Adrenal gland (tissue), 9 donors: ENCODE measurements at regions not wholly inside any gene's neighbourhood (a gene's known extent, or its start where the extent isn't known, plus 50 kb on each side); places are given as distances from the start of the nearest gene placed in this dataset.

Source experiments
- DNase-seq, 7 donors: peaks; one replicate each; pipeline ENCODE4 v3.0.0-alpha.2; 2019 to 2020
- H3K27ac ChIP-seq, 5 donors: fragments of 200-600 bp; sonication (generic) in 4 of 5; 1 replicate in 3 of 5; 2 replicates in 2 of 5; pipeline versions ENCODE4 v1.5.1 to v1.8.0; 2016 to 2020; ENCODE audit warnings: mild to moderate bottlenecking in 1 of 5
- H3K27me3 ChIP-seq: fragments of 200-600 bp; 2 replicates; pipeline ENCODE4 v1.8.0; 2021
- H3K36me3 ChIP-seq, 2 donors: fragments of 200-600 bp; replicated peaks in 1 of 2; 1 replicate in 1 of 2; 2 replicates in 1 of 2; pipeline versions ENCODE4 v1.5.1 to v1.8.0; 2018 to 2022
- H3K4me1 ChIP-seq, 2 donors: fragments of 200-600 bp; replicated peaks in 1 of 2; 1 replicate in 1 of 2; 2 replicates in 1 of 2; pipeline versions ENCODE4 v1.5.1 to v1.8.0; 2018 to 2021
- H3K4me3 ChIP-seq, 4 donors: fragments of 200-600 bp; sonication (generic) in 3 of 4; one replicate each; pipeline ENCODE4 v1.5.1; 2016 to 2018
- H3K9me3 ChIP-seq, 3 donors: fragments of 200-600 bp; sonication (generic) in 1 of 3; replicated peaks in 1 of 3; 1 replicate in 2 of 3; 2 replicates in 1 of 3; pipeline versions ENCODE4 v1.5.1 to v1.8.0; 2016 to 2021
- POLR2A ChIP-seq, 2 donors: fragments of 450-650 bp; IDR thresholded peaks; one replicate each; pipeline ENCODE4 v1.6.1; 2017; ENCODE audit warnings: antibody characterized with exemption in 2 of 2, mild to moderate bottlenecking in 2 of 2, moderate library complexity in 1 of 2
- WGBS, 4 donors: extraction: QIAGEN DNeasy Blood & Tissue Kit in 2 of 4; methylation state at CpG; one replicate each; pipeline versions ENCODE4 v1.1.5 to v1.1.7; 2013 to 2017; 5-methylcytosine and 5-hydroxymethylcytosine counted together
- intact Hi-C, 2 donors: fragments of 100-400 bp; cut with DNase I; formaldehyde crosslinking; loops; one replicate each; pipeline versions ENCODE4 v1.14.1 to v1.15.0; 2022 to 2023
- TF ChIP-seq, protein P1 (sequence below), 6 experiments: fragments of 450-650 bp in 4 of 6; fragments of 200-600 bp in 2 of 6; sonication (generic) in 1 of 6; IDR thresholded peaks; 1 replicate in 5 of 6; 2 replicates in 1 of 6; pipeline versions ENCODE4 v1.5.1 to v1.8.0; 2016 to 2021; ENCODE audit warnings: antibody characterized with exemption in 6 of 6, mild to moderate bottlenecking in 2 of 6, moderate library complexity in 1 of 6
- donor health status: healthy with polysubstance abuse.
- donor health status: Bipolar disorder and iron deficiency.
- donor health status: DM: yes; HTN: yes; CAD: no.
- donor health status: DM: no; HTN: no; CAD: no.
- donor health status: DM: no; HTN: no; CAD: no.

DNA sequence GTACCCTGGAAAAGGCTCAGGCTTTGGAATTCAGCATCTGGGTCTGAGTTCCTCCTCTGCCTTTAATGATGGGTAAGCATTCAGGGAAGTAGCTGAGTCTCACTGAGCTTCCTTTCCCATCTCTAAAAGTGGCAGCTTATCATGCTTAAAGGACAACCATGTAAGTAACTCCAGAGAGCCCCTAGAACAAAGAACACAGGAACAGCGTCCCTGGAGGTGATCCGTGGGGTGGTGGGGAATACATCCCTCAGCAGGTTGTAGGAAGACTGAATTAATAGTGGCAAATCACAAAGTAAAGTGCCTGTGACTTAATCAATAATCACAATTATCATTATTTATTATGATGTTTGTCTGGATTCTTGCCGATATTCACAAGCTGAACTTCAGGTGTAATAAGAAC is 114.7 kb upstream of the ISX start:
- Histone ChIP-seq H3K36me3 (no peaks in the 10 kb centered on the region), H3K4me1 (no peaks in the 10 kb centered on the region), H3K27ac (no peak overlapping the region), H3K27me3 (no peaks in the 10 kb centered on the region), H3K4me3 (no peak overlapping the region), H3K9me3 (no peaks in the 10 kb centered on the region)
- no peak for DNase-seq
- WGBS, 4 donors, result 62 to 76% (median 68%) methylated on average over 3 of the region's 3 CpGs
- intact Hi-C loops, result no loop called here
- TF ChIP-seq, protein P1, sequence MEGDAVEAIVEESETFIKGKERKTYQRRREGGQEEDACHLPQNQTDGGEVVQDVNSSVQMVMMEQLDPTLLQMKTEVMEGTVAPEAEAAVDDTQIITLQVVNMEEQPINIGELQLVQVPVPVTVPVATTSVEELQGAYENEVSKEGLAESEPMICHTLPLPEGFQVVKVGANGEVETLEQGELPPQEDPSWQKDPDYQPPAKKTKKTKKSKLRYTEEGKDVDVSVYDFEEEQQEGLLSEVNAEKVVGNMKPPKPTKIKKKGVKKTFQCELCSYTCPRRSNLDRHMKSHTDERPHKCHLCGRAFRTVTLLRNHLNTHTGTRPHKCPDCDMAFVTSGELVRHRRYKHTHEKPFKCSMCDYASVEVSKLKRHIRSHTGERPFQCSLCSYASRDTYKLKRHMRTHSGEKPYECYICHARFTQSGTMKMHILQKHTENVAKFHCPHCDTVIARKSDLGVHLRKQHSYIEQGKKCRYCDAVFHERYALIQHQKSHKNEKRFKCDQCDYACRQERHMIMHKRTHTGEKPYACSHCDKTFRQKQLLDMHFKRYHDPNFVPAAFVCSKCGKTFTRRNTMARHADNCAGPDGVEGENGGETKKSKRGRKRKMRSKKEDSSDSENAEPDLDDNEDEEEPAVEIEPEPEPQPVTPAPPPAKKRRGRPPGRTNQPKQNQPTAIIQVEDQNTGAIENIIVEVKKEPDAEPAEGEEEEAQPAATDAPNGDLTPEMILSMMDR (IDR thresholded peaks at IDR 0.05), result no peak

DNA sequence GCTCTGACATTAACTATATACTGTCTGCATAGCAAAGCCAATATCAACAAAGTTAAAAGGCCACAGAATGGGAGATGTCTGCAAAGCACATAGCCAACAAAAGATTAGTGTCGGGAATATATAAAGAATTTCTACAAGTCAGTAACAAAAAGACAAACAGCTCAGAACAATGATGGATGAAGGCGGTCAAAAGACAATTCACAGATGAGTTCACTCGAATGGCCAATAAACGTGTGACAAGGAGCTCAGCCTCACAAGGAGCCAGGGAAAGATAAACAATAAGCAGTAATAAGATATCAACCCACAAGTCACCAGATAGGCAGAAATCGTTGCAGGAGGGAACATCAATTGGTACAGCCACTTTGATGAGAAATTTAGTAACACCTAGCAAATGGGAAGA is 106.0 kb upstream of the ISX start:
- DNase-seq, result no peak
- no peaks in the 10 kb centered on the region for H3K27me3 ChIP-seq
- H3K4me1 ChIP-seq, result no peaks in the 10 kb centered on the region
- no peaks in the 10 kb centered on the region for H3K36me3 ChIP-seq
- TF ChIP-seq, protein P1 (IDR thresholded peaks at IDR 0.05), result no peak
- TF ChIP-seq POLR2A (IDR thresholded peaks at IDR 0.05), result no peak
- H3K27ac ChIP-seq, result no peak overlapping the region
- intact Hi-C loops, result no loop called here
- 34 to 47% (median 40%) methylated on average over 5 of the region's 5 CpGs for WGBS, 4 donors
- no peaks in the 10 kb centered on the region for H3K9me3 ChIP-seq
- no peak overlapping the region for H3K4me3 ChIP-seq

DNA sequence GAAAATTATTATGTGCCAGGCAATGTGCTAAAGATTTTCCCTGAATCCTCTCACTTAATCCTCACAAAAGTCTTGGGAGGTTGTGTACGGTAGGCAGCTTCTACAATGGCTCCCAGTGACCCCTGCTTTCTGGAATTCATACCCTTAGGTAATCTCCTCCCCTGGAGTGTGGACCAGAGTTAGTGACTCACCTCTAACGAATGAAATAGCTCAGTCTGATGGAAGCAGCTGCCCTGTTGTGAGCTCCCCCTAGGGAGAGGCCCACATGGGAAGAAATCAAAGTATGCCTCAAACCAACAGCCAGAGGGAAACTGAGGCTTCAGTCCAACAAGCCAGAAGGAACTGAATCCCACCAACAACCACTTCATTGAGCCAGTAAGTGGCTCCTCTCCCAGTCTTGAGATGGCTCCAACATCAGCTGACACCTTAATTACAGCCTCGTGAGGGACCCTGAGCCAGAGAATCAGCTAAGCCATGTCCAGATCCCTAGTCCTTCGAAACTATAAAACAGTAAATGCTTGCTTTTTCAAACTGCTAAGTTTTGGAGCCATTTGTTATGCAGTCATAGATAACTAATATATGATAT is 98.9 kb upstream of the ISX start:
- intact Hi-C loops, result no loop called here
- Histone ChIP-seq H3K4me3 (no peak overlapping the region), H3K36me3 (no peaks in the 10 kb centered on the region), H3K4me1 (no peaks in the 10 kb centered on the region), H3K9me3 (no peaks in the 10 kb centered on the region), H3K27me3 (no peaks in the 10 kb centered on the region), H3K27ac (no peak overlapping the region)
- no peak for DNase-seq
- WGBS, 4 donors, result 61 to 69% (median 64%) methylated on average over 4 of the region's 4 CpGs
- TF ChIP-seq POLR2A (IDR thresholded peaks at IDR 0.05), result no peak
- TF ChIP-seq, protein P1 (IDR thresholded peaks at IDR 0.05), result no peak

DNA sequence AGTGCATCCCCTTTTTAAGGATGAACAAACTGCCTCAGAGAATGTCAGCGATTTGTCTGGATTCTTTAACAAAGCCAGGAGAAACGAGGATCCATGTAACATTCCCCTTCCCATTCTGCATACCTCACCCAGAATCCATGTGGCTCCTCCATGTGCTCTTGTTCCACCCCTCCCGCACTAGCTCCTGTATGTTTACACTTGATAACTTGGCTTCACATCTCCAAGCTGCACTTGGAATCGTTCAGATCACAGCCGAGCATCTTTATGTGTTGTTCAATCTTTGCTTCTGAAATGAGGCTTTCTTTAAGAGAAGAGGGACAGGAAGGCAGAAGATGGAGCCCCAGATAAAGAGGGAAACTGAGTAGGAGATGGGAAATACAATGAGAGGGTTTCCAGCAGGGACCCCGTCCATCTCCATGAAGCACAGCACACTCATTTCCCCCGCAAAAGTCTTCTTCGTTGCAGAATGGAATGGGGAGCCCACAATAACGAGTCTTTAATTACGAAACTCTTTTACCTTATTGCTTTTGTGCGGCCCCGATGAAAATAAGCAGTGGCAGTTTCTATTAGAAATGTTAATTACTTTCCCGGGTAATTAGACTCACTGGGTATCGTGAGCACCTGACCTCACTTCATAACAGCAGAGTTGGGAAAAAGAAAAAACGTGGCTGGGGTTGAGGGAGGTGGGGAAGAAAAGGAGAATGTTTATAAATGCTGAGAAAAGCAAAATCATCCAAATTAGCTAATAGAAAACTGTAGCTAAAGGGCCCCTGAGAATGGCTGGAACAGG is 96.8 kb upstream of the ISX start:
- Histone ChIP-seq H3K9me3 (no peaks in the 10 kb centered on the region), H3K27ac (no peak overlapping the region), H3K4me3 (no peak overlapping the region), H3K27me3 (no peaks in the 10 kb centered on the region), H3K4me1 (no peaks in the 10 kb centered on the region), H3K36me3 (no peaks in the 10 kb centered on the region)
- WGBS, 4 donors, result 66 to 71% (median 67%) methylated on average over 15 of the region's 15 CpGs
- TF ChIP-seq POLR2A (IDR thresholded peaks at IDR 0.05), result no peak
- TF ChIP-seq, protein P1 (IDR thresholded peaks at IDR 0.05), result no peak
- intact Hi-C loops, result no loop called here
- DNase-seq, result no peak
